Stimulated activated CD8-positive, alpha-beta memory T cell treated with anti-CD3 and anti-CD28 coated beads, Interleukin-12 subunit alpha, Interleukin-12 subunit beta, amount 100 ng/mL, for 1 hour (primary cell): ENCODE measurements at regions not wholly inside any gene's neighbourhood (a gene's known extent, or its start where the extent isn't known, plus 50 kb on each side); places are given as distances from the start of the nearest gene placed in this dataset.

Source experiments
- DNase-seq: peaks from one replicate; pipeline ENCODE4 v3.0.0-alpha.2; 2020; ENCODE audit warnings: low read depth

- DNase-seq: no peak
These were observed 54.8 kb downstream of the RTP5 start for GRCh38 chr2:241924069-241924908.

- DNase-seq: no peak
These were observed 55.4 kb downstream of the RTP5 start for GRCh38 chr2:241924909-241925250.

- no peak for DNase-seq
These were observed 55.7 kb downstream of the RTP5 start for GRCh38 chr2:241925277-241925676.

DNA sequence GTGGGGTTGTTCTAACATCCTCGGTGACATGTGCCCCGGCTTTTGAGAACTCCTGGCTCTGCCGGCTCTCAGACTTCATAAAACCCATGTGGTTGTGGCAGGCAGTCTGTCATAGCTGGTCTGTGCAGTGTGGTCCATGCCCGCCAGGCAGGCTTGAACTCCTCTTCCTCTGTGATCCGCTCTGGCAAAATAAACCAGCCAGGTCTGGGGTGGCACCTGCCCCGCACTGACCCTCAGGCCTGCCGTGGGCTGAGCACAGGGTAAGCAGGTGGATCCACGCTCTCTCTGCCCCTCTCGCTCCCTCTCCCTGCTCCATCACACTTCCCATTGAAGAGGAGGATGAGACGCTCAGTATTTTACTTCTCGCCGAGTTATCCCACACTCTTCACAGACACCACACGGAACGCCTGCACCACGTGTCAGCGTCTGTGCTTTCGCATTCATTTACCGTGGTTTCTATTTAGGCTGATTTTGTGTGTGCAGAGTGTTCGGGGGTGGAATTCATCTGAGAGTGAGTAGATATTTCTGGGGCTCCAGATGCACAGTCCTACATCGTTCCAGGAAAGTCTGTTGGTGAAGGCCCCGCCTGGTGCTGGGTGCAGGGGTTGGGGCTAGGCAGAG lies 56.4 kb downstream of the RTP5 start:
- DNase-seq: no peak

- no peak for DNase-seq
These were observed 57.2 kb downstream of the RTP5 start for GRCh38 chr2:241926541-241927311.

GRCh38 chr2:241929551-241930490 lies 60.3 kb downstream of the RTP5 start:
- no peak for DNase-seq

DNA sequence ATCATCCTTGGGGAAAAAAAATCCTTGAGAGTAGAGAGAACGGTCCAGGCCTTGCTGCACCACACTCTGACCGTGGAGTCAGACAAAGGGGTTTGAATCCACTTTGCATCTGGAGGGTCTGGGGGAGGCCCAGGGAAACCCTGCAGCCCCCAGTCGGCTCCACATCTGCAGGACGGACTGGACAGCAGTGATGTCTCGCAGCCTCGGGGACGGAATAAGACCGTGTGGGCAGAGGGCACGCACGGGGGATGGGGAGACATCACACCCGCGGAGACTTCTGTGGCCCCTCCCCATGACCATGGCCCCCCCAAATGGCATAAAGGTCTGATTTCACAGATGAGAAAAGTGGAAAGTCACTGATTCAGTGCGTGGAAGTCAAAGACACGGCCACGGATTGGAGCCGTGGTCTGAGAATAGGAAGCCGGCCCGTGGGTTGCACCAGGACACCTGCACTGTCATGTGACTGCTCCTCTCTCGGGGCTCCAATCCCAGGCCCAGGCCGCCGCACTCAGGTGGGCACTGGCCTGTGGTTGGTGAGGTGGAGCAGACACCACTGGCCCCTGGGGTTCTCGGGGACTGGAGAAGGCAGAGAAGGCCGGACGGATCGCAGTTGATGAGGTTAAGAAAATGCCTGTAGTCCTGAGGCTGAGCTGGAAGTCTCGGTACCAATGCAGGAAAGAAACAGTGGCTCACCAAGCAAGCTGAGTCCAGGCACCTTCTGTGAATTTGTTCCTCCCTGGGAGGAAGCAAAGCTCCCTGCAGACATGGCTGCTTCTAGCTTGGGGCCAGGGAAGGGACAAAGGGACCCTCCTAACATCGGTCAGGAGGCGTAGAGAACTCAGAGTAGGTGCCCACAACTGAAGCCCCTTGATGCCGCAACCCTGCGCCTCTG lies 61.8 kb downstream of the RTP5 start:
- no peak for DNase-seq

- no peak for DNase-seq
These were observed 62.7 kb downstream of the RTP5 start for GRCh38 chr2:241931976-241932898.

DNA sequence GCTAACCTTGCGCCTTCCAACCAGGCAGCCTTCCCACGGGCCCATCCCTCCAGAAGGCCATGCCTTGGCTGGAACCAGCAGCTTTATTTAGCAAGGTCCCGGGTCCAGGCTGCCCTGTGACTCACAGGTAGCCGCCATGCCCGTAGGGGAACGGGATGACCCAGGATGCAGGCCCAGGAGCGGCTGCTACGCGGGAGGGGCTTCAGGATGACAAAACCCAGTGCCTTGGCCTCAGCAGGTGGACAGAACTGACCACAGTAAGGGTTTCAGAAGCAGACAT lies 63.3 kb downstream of the RTP5 start:
- no peak for DNase-seq

GRCh38 chr2:241933179-241933911 lies 63.8 kb downstream of the RTP5 start:
- no peak for DNase-seq

GRCh38 chr2:241935314-241935713 lies 65.8 kb downstream of the RTP5 start:
- DNase-seq: no peak

DNA sequence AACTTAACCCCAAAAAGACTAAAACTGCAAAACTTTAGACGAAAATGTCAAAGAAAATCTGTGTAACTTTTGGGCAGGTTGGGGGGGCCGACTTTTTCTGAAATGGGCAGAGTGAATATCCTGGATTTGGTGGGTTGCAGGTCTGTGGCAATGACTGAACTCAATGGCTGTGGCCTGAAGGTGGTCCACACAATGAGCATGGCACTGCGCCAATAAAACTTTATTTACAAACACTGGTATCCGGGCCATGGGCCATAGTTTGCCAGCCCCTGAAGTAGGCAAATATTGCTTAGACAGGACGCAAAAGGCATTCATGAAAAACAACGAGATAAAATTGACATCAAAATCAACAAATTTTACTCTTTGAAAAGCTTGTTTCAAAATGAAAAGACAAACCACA lies 66.2 kb downstream of the RTP5 start:
- no peak for DNase-seq

- no peak for DNase-seq
These were observed 67.1 kb downstream of the RTP5 start for GRCh38 chr2:241936457-241937133.

DNA sequence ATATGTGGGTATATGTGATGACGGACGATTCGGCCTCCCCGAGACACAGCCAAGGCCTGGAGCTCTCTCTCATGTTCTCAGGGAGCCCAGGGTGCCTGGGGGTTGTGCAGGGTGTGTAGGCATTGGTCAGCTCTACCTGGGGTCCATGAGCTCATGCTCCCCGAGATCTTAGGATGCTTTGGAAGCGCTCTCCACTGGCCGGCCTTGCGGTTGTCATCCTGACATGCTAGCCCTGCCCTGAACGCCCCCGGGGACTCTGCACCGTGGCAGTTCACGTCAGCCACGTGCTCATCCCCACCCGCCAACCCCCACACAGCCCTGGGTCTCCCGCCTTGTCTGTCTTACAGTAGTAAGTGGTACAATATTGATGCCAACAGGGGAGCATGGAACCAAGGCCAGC lies 67.8 kb downstream of the RTP5 start:
- DNase-seq: no peak

DNA sequence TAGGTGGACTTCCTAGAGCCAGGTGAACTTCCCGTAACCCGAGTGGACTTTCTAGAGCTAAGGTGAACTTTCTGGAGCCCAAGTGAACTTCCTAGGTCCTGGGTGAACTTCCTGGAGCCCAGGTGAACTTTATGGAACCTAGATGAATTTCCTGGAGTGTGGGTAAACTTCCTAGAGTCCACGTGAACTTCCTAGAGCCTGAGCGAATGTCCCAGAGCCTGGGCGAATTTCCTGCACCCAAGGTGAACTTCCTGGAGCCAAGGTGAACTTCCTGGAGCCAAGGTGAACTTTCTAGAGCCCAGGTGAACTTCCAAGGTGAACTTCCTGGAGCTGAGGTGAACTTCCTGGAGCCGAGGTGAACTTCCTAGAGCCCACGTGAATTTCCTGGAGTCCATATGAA lies 70.0 kb downstream of the RTP5 start:
- no peak for DNase-seq

- no peak for DNase-seq
These were observed 70.8 kb downstream of the RTP5 start for GRCh38 chr2:241940329-241940728.

GRCh38 chr2:241941691-241942301 lies 72.3 kb downstream of the RTP5 start:
- DNase-seq: no peak
